Breast epithelium (tissue), 3 donors: ENCODE measurements at regions not wholly inside any gene's neighbourhood (a gene's known extent, or its start where the extent isn't known, plus 50 kb on each side); places are given as distances from the start of the nearest gene placed in this dataset.

ENCODE experiments used
- POLR2A ChIP-seq: fragments of 450-650 bp; IDR thresholded peaks from one replicate; pipeline ENCODE4 v1.6.1; 2016; ENCODE audit warnings: antibody characterized with exemption, mild to moderate bottlenecking, moderate library complexity
- POLR2AphosphoS5 ChIP-seq, 3 donors: sonication (generic); formaldehyde crosslinking; IDR thresholded peaks; one replicate each; pipeline ENCODE4 v1.6.1; 2017; ENCODE audit warnings: antibody characterized with exemption in 3 of 3
- TF ChIP-seq, protein P1 (sequence below), 3 donors: fragments of 450-650 bp; IDR thresholded peaks; one replicate each; pipeline ENCODE4 v1.5.1; 2016 to 2017; ENCODE audit warnings: antibody characterized with exemption in 3 of 3, mild to moderate bottlenecking in 3 of 3, moderate library complexity in 3 of 3

GRCh38 chr1:104646233-104646632 lies 896.5 kb downstream of the AMY1C start:
- TF ChIP-seq, protein P1, sequence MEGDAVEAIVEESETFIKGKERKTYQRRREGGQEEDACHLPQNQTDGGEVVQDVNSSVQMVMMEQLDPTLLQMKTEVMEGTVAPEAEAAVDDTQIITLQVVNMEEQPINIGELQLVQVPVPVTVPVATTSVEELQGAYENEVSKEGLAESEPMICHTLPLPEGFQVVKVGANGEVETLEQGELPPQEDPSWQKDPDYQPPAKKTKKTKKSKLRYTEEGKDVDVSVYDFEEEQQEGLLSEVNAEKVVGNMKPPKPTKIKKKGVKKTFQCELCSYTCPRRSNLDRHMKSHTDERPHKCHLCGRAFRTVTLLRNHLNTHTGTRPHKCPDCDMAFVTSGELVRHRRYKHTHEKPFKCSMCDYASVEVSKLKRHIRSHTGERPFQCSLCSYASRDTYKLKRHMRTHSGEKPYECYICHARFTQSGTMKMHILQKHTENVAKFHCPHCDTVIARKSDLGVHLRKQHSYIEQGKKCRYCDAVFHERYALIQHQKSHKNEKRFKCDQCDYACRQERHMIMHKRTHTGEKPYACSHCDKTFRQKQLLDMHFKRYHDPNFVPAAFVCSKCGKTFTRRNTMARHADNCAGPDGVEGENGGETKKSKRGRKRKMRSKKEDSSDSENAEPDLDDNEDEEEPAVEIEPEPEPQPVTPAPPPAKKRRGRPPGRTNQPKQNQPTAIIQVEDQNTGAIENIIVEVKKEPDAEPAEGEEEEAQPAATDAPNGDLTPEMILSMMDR (IDR thresholded peaks at IDR 0.05), result no peak
- TF ChIP-seq POLR2A (no peak), POLR2AphosphoS5 (IDR thresholded peaks at IDR 0.05) (no peak)
